Amygdala (tissue), 56 donors: ENCODE measurements at regions not wholly inside any gene's neighbourhood (a gene's known extent, or its start where the extent isn't known, plus 50 kb on each side); places are given as distances from the start of the nearest gene placed in this dataset.
A peak's percentile ranks its signal among the peaks of the same experiment; 100 is the strongest.
"Not testable (repeated sequence)": the region's sequence is repeated elsewhere in the genome, so short reads cannot be mapped to it uniquely, and the experiment has no call there.

Source experiments
- DNase-seq, 56 donors: peaks; one replicate each; lab custom pipeline; 2025; lab: John Stamatoyannopoulos, UW

DNA sequence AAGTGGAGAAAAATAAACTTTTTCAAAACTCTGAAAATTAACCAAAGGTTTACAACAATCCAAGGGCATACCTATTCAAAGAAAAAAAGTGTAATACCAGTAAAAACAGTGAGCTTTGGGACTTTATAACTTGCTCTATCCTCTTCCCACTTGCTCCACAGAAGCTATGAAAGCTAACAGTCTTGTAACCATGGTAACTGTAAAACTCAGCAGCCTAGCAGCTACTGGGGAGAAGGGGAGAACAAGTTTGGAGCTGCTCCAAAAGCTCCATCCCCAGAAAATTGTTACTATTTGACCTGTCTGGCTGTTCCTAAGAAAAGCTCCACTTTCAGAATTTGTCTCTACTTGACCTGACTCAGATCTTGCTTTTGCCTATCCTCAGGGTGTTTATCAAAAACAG, 191.5 kb downstream of the OTUD1 start:
- no peak for DNase-seq

DNA sequence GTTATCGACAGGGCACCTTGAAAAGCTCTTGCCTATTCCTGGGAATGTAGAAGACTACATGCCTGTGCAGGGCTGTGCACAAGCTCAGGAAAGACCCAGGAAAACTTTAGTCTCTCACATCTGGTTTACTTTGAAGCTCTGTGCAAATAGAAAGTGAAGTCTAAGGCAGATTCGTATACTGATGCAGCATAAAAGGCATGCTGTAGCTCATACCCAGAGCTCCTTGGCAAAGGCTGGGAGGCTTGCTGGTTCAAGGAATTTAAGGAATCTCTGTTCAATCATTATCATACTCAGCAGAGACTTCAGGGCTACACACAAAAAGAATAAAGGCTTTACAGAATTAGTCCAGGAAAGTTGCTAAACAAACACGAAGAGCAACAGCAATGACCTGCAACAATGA, 192.0 kb downstream of the OTUD1 start:
- DNase-seq, result no peak

DNA sequence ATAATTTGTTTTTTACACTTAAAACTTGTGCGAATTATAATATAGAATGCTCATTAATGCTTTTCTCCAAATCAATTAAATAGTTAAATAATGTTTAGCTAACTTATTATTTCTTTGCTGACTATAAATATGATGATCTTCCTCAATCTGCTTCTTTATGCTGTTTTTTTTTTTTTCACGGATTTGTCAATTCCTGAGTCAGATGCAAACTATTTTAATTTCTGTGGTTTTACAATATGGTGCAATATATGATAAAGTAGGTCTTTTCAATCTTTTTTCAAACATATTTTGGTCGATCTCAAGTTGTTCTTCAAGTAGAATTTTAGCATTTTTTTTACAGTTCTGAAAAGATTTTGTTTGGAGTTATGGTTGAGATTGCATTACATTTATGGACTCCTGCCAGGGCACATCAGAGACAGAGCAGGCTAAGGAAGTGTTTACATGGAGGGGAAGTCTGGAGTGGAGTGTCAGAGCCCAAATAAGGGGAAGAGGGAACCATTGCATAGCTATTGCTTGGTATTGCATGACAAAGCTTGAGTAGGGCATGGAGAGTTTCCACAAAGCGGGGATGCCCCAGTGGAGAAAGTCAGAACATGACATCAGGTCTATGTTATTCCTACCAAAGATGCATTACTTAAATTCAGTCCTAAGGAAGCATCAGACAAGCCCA, 204.4 kb downstream of the OTUD1 start:
- peak in 1 of 56 donors; percentile 4 for DNase-seq

DNA sequence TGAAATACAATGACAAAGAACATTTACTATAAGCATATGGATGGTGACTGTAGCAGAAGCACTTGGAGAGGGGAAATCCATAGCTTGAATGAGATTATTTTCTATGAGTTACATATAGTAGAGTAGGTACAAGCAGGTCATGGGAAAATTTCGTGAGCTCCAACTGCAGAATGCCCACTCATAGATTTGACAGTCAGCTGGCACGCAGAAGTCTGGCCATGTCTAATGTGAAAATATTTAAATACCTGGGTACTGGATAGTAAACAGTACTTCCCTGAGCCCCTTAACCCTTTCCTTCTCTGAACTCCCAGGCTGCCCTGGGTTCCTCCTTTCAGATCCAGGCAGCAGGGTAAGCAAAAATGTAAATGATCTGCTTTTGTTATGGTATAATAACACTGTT, 209.7 kb downstream of the OTUD1 start:
- DNase-seq, result no peak

DNA sequence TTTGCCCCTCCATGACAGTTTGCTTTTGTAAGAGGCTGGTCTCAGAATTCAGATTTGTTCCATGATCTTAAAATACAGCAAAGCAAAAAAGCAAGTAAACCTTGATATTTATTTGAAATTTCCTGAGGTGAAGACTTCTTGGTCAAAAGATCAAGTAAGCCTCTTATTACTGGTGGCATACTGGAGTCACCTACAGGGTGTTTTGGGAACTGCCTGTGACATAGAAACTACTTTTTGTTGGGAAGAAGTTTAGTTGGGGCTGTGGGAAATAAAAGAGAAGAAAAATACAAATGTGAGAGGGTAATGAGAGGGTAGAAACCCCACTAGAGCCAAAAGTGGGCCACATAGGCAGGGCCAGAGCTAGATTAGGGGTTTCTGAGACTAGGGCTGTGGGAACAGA, 217.9 kb downstream of the OTUD1 start:
- no peak for DNase-seq

DNA sequence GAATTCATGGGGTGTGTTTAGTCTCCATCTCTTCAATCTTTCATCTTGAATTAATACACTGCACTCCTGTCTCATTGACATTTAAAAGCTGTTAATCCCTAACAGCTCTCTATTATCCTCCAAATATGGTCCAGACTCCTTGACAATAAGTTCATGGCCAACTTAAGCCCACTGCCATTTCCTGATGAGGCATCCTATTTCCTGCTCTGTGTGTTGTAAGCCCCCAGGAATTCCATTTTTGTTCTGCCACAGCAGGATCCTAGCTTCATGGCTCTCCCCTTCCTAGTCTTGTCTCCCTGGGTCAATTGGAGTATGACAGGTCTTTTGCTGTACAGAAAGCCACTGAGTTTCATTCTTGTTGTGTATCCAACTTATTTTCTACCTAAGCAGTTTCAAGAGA, 218.8 kb downstream of the OTUD1 start:
- no peak for DNase-seq

DNA sequence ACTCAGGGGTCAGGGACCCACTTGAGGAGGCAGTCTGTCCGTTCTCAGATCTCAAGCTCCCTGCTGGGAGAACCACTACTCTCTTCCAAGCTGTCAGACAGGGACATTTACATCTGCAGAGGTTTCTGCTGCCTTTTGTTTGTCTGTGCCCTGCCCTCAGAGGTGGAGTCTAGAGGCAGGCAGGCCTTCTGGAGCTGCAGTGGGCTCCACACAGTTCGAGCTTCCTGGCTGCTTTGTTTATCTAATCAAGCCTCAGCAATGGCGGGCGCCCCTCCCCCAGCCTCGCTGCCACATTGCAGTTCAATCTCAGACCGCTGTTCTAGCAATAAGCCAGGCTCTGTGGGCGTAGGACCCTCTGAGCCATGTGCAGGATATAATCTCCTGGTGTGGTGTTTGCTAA, 233.0 kb downstream of the OTUD1 start:
- not testable (repeated sequence) for DNase-seq

DNA sequence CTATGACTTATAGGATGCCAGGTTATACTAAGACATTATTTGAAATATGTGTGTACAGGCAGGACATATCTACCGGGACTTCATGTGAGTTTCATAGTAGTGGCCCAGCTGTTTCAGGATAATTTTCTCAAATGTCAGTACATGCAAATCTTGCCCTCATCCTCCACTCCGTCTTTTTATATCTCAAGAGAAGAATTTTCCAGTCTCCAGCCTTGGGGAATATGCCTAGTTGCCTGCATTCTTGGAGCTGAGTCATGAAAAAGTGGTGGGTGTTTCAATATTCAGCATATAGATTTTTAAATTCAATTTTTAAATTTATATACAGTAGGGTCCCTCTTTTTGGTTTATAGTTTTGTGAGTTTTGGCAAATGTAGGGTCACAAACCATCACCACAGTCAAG, 236.7 kb downstream of the OTUD1 start:
- DNase-seq, result no peak

DNA sequence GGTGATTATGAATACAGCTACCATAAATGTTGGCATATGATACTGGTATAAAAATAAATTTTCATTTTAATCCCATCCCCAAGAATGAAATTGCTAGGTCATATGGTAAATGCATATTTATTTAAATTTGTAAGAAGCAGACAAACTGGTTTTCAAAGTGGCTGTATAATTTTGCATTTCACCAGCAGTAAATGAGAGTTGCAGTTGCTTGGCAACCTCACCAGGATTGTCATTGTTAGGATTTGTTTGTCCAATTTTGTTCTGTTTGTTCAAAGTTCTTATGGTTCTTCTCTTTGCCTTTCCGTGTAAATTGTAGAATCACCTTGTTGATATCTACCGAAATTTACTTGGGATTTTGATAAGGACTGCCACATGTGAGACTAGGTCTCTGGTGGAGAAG, 237.4 kb downstream of the OTUD1 start:
- DNase-seq, result no peak

DNA sequence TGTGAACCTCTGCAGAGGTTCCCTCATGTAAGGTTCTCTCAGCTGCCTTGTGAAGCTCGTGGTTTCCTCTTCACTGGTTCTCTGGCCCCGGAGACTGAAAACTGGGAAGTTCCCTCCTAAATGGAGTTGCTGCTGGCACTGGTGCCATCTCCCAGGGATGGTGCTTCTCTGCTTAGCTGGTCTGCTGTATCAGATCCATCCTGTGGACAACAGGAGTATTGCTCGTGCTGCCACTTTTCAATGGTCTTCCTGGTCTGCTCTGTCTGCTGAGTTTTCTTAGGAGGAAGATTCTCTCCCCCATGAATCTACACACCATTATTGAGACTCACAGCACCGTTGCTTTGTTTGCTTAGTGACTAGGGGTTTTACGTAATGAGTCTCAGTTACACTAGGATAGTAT, 247.8 kb downstream of the OTUD1 start:
- no peak for DNase-seq

DNA sequence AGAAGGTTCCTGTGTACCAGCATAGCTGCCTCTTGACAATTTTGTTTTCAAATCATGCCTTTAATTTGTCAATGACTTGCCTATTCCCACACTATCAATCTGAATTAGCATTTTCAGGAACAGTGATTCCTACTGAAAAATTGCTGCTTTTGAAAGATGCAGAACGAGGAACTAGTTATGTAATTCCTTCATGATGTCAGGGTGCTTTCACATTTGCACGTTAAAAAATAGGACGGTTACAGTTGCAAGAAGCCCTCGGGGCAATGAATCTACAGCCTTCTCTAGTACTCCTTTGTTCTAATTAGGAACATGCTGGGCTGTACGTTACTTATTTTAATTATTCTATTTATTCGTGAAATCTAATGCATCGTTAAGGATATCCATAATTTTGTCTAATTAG, 253.9 kb downstream of the OTUD1 start:
- no peak for DNase-seq

DNA sequence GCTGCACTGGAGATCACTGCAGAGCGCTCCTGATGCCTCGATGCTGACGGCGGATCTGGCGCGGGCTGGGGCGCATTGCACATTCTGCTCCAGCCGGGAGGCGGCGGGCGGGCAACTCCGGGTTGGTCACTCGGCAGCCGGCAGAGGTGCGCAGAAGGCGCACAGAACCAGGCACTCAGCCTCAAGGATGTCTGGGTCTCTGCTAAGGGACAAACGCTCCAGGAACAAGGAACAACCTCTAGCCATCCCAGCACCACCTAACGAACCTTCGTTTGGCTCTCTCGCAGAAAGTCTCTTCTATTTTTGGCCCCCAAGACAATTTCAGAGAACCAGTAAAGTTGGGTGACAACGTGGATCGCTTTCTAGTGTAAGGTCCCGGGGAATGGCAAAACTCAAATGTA, 254.6 kb downstream of the OTUD1 start:
- DNase-seq, result peak in 5 of 56 donors; percentile 1 to 31 (median 12)

DNA sequence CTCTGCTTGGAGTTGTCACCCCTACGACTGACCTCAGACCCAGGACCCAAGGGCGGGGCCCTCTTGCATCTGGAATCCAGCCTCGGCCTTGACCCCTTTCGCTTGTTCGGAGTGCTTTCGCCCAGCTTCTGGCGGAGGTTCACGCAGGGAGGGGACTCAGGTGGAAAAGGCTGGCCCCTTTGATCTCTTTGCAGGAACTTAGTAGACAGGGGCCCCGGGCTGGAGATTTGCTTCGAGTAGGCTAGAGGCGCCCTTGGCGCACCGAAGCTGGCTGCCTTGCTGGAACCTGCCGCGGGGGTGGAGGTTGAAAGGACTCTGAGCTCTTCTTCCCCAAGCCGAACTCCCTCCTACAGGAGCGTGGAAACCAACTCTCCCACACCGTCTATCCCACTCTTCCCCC, 255.1 kb downstream of the OTUD1 start:
- peak in 2 of 56 donors; percentile 1 to 7 for DNase-seq

DNA sequence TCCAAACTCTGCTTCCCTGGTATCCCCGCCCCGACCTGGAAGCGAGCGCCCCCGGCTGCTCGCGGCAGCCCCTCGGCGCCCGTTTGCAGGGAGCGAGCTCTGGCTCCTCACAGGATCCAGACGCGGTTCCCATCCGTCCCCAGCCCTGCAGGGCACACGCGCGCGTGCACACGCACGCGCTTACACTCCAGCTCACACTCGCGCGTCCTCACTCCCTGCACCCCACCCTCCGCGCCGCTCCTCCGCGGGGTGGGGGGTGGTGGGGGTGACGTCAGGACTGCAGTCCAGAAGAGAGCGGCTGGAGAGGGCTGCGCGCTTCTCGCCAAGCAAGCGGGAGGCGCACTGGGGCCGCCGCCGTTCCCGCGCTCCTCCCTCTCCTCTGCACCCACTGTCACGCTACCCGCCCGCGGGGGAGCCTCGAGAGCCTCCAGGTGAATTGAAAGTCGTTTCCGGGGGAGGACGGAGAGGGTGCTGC, 255.6 kb downstream of the OTUD1 start:
- DNase-seq, result peak in 9 of 56 donors; percentile 8 to 32 (median 13)

DNA sequence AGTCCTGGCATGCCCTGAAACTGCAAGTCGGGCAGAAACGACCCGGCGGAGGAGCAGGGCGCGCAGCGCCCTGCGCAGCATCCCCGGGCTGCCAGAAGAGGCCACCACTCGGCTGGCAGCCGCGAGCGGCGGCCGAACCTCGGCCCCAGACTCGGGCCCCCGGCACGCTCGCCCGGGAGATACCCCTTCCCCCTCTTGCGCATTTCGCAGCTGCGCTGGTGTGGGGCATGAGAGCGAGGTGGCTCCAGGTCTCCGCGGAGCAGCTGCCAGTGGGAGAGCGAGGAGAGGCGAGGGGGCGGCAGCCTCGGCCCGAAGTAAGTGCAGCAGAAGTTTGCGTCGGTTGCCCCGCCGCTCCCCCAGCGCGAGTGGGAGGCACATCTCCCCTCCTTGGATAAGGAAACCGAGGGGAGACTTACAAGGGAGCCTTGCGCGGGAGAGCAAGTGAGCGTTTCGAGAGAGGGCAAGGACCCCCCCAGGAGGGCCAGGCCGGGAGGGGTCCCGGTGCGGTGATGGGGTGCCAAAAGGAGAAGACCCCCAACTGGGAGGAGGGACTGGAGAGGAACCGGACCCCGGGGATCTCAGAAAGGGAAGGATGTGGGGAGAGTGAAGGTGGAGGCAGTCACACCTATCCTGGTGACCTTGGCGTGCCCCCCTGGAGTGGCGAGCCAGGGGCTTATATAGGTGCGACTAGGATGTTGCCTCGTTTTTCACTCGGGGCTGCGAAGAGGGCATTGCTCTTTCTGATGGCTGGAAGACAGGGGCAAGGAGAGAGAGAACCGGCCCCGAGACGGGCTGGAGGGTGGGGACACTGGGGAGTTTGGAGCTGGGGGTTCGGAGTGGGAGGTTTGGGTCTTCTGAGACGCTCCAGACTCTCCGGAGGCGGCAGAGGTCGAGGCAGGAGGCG, 256.3 kb downstream of the OTUD1 start:
- peak in 1 of 56 donors; percentile 32 for DNase-seq

DNA sequence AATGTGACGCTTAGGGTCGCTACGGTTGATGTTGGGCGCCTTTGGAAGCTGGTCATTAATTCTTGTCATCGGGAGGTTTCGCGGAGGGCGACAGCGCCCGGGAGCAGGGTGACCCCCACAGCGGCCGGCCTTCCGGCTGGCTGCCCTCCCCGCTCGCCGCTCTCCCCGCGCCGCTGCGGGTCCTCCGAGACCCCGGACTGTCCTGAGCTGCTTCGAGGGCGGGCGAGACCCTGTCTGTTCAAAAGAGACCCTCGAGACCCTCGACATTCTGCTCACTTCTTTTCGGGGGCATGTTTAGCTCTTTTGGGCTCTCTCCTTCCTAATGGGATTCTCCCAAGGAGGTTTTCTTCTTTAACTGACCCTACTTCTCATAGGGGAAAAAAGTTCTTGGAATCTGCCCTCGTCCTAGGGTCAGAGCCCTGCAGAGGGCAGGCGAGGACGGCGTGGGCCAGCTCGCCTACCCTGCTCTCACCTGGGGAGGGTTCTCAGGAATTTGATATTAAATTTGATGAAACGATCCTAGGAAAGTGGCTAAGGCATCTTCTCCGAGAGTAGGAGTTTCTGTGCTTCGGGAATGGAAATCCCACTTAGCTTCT, 257.0 kb downstream of the OTUD1 start:
- DNase-seq, result no peak

DNA sequence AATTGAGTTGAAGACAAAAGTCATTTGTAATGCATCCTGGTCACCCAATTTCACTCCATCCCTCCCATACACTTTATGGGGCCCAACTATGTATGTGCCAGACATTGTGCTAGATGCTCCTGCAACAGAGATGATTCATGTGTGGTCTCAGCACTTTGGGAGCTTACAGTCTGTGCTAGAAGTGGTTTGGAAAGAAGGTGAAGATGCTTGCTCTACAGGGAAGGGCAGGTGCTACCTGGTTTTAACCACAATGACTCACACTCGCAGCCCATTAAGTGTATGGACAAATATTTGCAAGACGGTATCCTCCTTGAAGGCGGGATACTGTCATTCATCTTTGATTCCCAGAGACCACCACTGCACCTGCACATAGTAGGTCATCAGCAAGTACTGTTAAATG, 257.6 kb downstream of the OTUD1 start:
- DNase-seq, result no peak

DNA sequence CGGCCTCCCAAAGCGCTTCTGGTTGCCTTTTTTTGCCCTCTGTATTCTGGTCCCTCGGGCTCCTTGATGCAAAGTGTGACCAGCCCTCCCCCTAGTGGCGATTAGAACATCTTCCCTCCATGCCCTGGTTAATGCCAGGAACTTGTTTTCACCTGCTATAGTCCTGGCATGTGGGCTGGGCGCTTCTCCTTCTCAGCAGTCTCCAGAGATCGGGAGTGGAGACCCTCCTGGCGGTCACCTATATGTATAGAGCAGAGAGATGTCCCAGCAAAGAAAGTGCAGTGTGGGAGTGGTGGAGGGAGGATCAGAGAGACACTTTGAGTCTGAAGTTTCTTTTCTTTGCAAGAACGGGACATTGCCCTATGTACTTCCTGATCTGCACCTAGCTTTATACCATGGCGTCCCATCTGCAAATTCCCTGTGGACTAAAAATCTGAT, 264.1 kb downstream of the OTUD1 start:
- peak in 29 of 56 donors; percentile 4 to 62 (median 21) for DNase-seq

DNA sequence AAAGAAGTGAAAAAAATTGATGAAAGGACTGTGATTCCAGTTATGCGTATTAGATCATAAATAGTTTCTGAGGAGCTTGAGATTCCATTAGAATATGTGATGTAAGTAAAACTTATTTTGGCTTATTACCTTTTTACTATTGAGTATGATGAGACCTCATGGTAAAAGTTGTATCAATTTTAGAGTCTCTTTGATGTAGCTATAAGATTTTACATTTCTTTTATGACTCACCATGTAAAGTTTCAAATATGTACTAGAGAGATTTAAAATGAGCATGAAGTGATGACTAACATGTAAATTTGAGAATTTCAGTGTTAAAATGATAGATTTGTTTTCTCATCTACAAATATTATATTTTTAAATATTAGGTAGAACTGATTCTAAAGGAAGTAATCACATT, 276.5 kb downstream of the OTUD1 start:
- DNase-seq, result no peak

DNA sequence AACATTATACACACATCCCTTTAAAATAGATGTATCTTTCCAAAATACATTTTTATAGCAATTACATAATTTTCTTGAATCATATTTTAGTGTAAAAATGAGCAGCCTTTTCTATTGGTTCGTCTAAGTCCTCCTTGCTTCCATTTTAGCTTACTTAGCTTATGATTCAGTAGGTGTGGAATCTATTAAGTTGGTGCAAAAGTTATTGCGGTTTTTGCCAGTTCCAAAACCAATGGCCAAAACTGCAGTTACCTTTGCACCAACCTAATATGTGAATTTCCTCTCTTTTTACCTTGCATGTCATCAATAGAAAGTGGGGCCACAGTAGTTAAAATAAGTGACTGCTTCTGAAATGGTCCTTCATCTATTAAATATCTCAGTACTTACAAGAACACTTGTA, 279.0 kb downstream of the OTUD1 start:
- no peak for DNase-seq

DNA sequence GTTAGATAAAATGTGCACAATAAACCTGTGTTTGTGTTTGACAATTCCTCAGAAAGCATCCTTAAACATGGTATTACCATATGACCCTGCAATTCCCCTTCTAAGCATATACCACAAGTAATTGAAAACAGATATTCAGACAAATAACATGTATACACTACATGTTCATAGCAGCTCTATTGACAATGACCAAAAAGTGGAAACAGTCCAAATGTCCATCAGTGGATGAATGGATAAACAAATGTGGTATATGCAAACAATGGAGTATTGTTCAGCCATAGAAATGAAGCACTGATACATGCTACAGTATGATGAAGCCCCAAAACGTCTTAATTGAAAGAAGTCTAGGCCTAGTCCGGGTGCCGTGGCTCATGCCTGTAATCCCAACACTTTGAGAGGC, 280.1 kb downstream of the OTUD1 start:
- DNase-seq, result peak in 4 of 56 donors; percentile 4 to 59 (median 7)
